ENCODE measurements at regions not wholly inside any gene's neighbourhood (a gene's known extent, or its start where the extent isn't known, plus 50 kb on each side); places are given as distances from the start of the nearest gene placed in this dataset.

DNA sequence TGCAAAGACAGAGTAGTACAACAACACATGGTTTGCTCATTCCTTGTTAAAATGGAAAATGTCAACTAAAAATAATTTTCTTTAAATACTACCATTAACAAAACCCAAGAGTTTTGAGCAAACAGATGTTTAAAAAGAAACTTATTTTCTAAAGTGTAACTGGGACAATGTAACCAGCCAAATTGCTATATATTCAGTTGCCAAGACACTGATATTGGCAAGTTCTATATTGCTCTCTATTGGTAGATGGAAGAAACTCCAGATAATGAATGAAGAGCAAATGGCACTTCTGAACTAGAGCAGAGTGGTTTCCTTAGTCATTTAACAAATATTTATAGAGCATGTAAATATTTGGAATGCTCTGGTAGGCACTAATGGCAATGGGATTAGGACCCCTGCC, 966.2 kb downstream of the RPA4 start:
- Histone ChIP-seq H3K23me2 (ENCODE audit: low read depth, low read length) (no peaks in the 10 kb centered on the region), H2BK5ac (ENCODE audit: low read depth, low read length) (no peak overlapping the region), H3K79me1 (ENCODE audit: low read depth, low read length) (no peaks in the 10 kb centered on the region), H3K79me2 (ENCODE audit: control insufficient read depth in 1 of 2, insufficient read depth in 2 of 2, low read length in 2 of 2) (no peaks in the 10 kb centered on the region), H3K4me3 (ENCODE audit: extremely low read depth in 1 of 4, insufficient read depth in 2 of 4, low read depth in 3 of 4, low read length in 4 of 4) (no peak overlapping the region), H3K27ac (ENCODE audit: low read depth, low read length) (no peak overlapping the region), H2AK5ac (ENCODE audit: low read depth, low read length) (no peak overlapping the region), H3K23ac (ENCODE audit: insufficient read length) (no peak overlapping the region), H3K27me3 (replicated peaks in 1 of 4; ENCODE audit: control insufficient read depth in 3 of 4, extremely low read depth in 1 of 4, insufficient read depth in 3 of 4, low read length in 3 of 4) (no peaks in the 10 kb centered on the region), H2BK20ac (ENCODE audit: low read length) (no peak overlapping the region), H4K5ac (ENCODE audit: insufficient read length, low read depth, low read length) (no peak overlapping the region), H3K4me2 (ENCODE audit: insufficient read depth in 1 of 2, low read depth in 2 of 2, low read length in 2 of 2) (no peak overlapping the region), H4K8ac (ENCODE audit: extremely low read depth, insufficient read depth, low read length) (no peak overlapping the region), H3K18ac (ENCODE audit: extremely low read depth, low read length) (no peak overlapping the region), H4K20me1 (replicated peaks in 1 of 2; ENCODE audit: control insufficient read depth in 1 of 2, insufficient read depth in 2 of 2, low read length in 2 of 2) (no peaks in the 10 kb centered on the region), H3K4me1 (replicated peaks in 1 of 4; ENCODE audit: control insufficient read depth in 3 of 4, insufficient read depth in 4 of 4, low read length in 3 of 4) (no peaks in the 10 kb centered on the region), H2AFZ (ENCODE audit: low read length) (no peak overlapping the region), H3K9ac (replicated peaks in 1 of 4; ENCODE audit: extremely low read depth in 1 of 4, low read depth in 3 of 4, low read length in 3 of 4) (no peak overlapping the region), H3K36me3 (ENCODE audit: control insufficient read depth in 2 of 4, insufficient read depth in 4 of 4, low read length in 3 of 4) (no peaks in the 10 kb centered on the region), H4K91ac (replicated peaks; ENCODE audit: insufficient read length, low read length) (no peak overlapping the region), H3K9me3 (ENCODE audit: insufficient read depth in 2 of 2, low read depth in 1 of 2, low read length in 1 of 2) (peaks cover 0 to 11% of the 10 kb centered on the region in 2 experiments; a peak in 1 of 4 replicates), H3K56ac (replicated peaks; ENCODE audit: insufficient read length, low read depth, low read length) (no peak overlapping the region), H3K4ac (replicated peaks; ENCODE audit: insufficient read length, low read depth, low read length) (no peak overlapping the region), H2BK120ac (replicated peaks; ENCODE audit: low read depth, low read length) (no peak overlapping the region), H2BK15ac (ENCODE audit: low read length) (no peak overlapping the region), H3K14ac (ENCODE audit: insufficient read length) (no peak overlapping the region), H2BK12ac (ENCODE audit: low read depth, low read length) (no peak overlapping the region)
- DNase-seq (ENCODE audit: low read depth in 1 of 2, low spot score in 2 of 2) (no peak), FAIRE-seq (no peak)
- no peak for TF ChIP-seq CBX5 (IDR thresholded peaks at IDR 0.05; ENCODE audit: low read depth, low read length)
- no peak for TF ChIP-seq SRF (IDR thresholded peaks at IDR 0.05; ENCODE audit: low read depth, low read length)
- ChIA-PET POLR2A (ENCODE audit: partially characterized antibody) (no interaction called here), CTCF (ENCODE audit: partially characterized antibody) (no interaction called here)
